Activated naive CD8-positive, alpha-beta T cell treated with anti-CD3 and anti-CD28 coated beads for 36 hours (primary cell): ENCODE measurements at regions not wholly inside any gene's neighbourhood (a gene's known extent, or its start where the extent isn't known, plus 50 kb on each side); places are given as distances from the start of the nearest gene placed in this dataset.
"Not testable (repeated sequence)": the region's sequence is repeated elsewhere in the genome, so short reads cannot be mapped to it uniquely, and the experiment has no call there.

ENCODE experiments used
- DNase-seq: peaks from one replicate; pipeline ENCODE4 v3.0.0; 2021
- H3K27ac Mint-ChIP-seq: one replicate; pipeline ENCODE4 v1.8.0; 2022; ENCODE audit warnings: mild to moderate bottlenecking, moderate library complexity, mixed read lengths
- H3K27me3 Mint-ChIP-seq: one replicate; pipeline ENCODE4 v1.8.0; 2022; ENCODE audit warnings: mild to moderate bottlenecking, mixed read lengths
- H3K36me3 Mint-ChIP-seq: one replicate; pipeline ENCODE4 v1.8.0; 2021; ENCODE audit warnings: mild to moderate bottlenecking, mixed read lengths
- H3K4me1 Mint-ChIP-seq: one replicate; pipeline ENCODE4 v1.8.0; 2021; ENCODE audit warnings: mixed read lengths
- H3K4me3 Mint-ChIP-seq: one replicate; pipeline ENCODE4 v1.8.0; 2022; ENCODE audit warnings: mild to moderate bottlenecking, moderate library complexity, mixed read lengths
- H3K9me3 Mint-ChIP-seq: one replicate; pipeline ENCODE4 v1.8.0; 2022; ENCODE audit warnings: mixed read lengths

- Mint-ChIP-seq H3K27ac (no peak overlapping the region), H3K4me1 (no peaks in the 10 kb centered on the region), H3K27me3 (no peaks in the 10 kb centered on the region), H3K4me3 (no peak overlapping the region), H3K9me3 (peaks cover 1% of the 10 kb centered on the region), H3K36me3 (no peaks in the 10 kb centered on the region)
- no peak for DNase-seq
Measured at GRCh38 chr1:81192647-81193642, 607.8 kb upstream of the ADGRL2 start.

GRCh38 chr1:81190003-81190402 lies 610.7 kb upstream of the ADGRL2 start:
- DNase-seq: no peak
- no peak overlapping the region for H3K4me3 Mint-ChIP-seq
- no peaks in the 10 kb centered on the region for H3K4me1 Mint-ChIP-seq
- no peaks in the 10 kb centered on the region for H3K36me3 Mint-ChIP-seq
- H3K27me3 Mint-ChIP-seq: no peaks in the 10 kb centered on the region
- no peaks in the 10 kb centered on the region for H3K9me3 Mint-ChIP-seq
- no peak overlapping the region for H3K27ac Mint-ChIP-seq

GRCh38 chr1:81187635-81188034 lies 613.1 kb upstream of the ADGRL2 start:
- Mint-ChIP-seq H3K4me1 (no peaks in the 10 kb centered on the region), H3K9me3 (peaks cover 2% of the 10 kb centered on the region), H3K27me3 (no peaks in the 10 kb centered on the region), H3K4me3 (no peak overlapping the region), H3K36me3 (no peaks in the 10 kb centered on the region), H3K27ac (no peak overlapping the region)
- DNase-seq: no peak

GRCh38 chr1:81186261-81186660 lies 614.5 kb upstream of the ADGRL2 start:
- H3K36me3 Mint-ChIP-seq: no peaks in the 10 kb centered on the region
- H3K27me3 Mint-ChIP-seq: no peaks in the 10 kb centered on the region
- H3K27ac Mint-ChIP-seq: no peak overlapping the region
- H3K4me1 Mint-ChIP-seq: no peaks in the 10 kb centered on the region
- H3K4me3 Mint-ChIP-seq: no peak overlapping the region
- H3K9me3 Mint-ChIP-seq: peaks cover 4% of the 10 kb centered on the region
- DNase-seq: no peak

GRCh38 chr1:81183553-81183952 lies 617.2 kb upstream of the ADGRL2 start:
- DNase-seq: no peak
- Mint-ChIP-seq H3K36me3 (no peaks in the 10 kb centered on the region), H3K9me3 (peaks cover 4% of the 10 kb centered on the region), H3K4me3 (no peak overlapping the region), H3K4me1 (no peaks in the 10 kb centered on the region), H3K27ac (no peak overlapping the region), H3K27me3 (no peaks in the 10 kb centered on the region)

GRCh38 chr1:81183051-81183450 lies 617.7 kb upstream of the ADGRL2 start:
- no peak for DNase-seq
- Mint-ChIP-seq H3K27ac (no peak overlapping the region), H3K4me3 (no peak overlapping the region), H3K9me3 (peaks cover 4% of the 10 kb centered on the region), H3K27me3 (no peaks in the 10 kb centered on the region), H3K36me3 (no peaks in the 10 kb centered on the region), H3K4me1 (no peaks in the 10 kb centered on the region)

GRCh38 chr1:81179242-81179641 lies 621.5 kb upstream of the ADGRL2 start:
- peaks cover 8% of the 10 kb centered on the region for H3K9me3 Mint-ChIP-seq
- no peak overlapping the region for H3K27ac Mint-ChIP-seq
- no peaks in the 10 kb centered on the region for H3K4me1 Mint-ChIP-seq
- no peak overlapping the region for H3K4me3 Mint-ChIP-seq
- H3K36me3 Mint-ChIP-seq: no peaks in the 10 kb centered on the region
- H3K27me3 Mint-ChIP-seq: no peaks in the 10 kb centered on the region
- DNase-seq: no peak

- H3K4me3 Mint-ChIP-seq, H3K27me3 Mint-ChIP-seq, DNase-seq, H3K36me3 Mint-ChIP-seq, H3K4me1 Mint-ChIP-seq, H3K27ac Mint-ChIP-seq: not testable (repeated sequence)
- peaks cover 10% of the 10 kb centered on the region for H3K9me3 Mint-ChIP-seq
Measured at GRCh38 chr1:81178431-81179093, 622.2 kb upstream of the ADGRL2 start.

- no peak overlapping the region for H3K27ac Mint-ChIP-seq
- H3K9me3 Mint-ChIP-seq: peaks cover 18% of the 10 kb centered on the region
- DNase-seq: no peak
- no peaks in the 10 kb centered on the region for H3K36me3 Mint-ChIP-seq
- no peaks in the 10 kb centered on the region for H3K4me1 Mint-ChIP-seq
- no peak overlapping the region for H3K4me3 Mint-ChIP-seq
- no peaks in the 10 kb centered on the region for H3K27me3 Mint-ChIP-seq
Measured at GRCh38 chr1:81174811-81175476, 625.8 kb upstream of the ADGRL2 start.

GRCh38 chr1:81174052-81174451 lies 626.7 kb upstream of the ADGRL2 start:
- Mint-ChIP-seq H3K4me3 (no peak overlapping the region), H3K27ac (no peak overlapping the region), H3K36me3 (no peaks in the 10 kb centered on the region), H3K9me3 (peaks cover 18% of the 10 kb centered on the region), H3K27me3 (no peaks in the 10 kb centered on the region), H3K4me1 (no peaks in the 10 kb centered on the region)
- DNase-seq: no peak

GRCh38 chr1:81172483-81172882 lies 628.3 kb upstream of the ADGRL2 start:
- no peaks in the 10 kb centered on the region for H3K36me3 Mint-ChIP-seq
- H3K4me3 Mint-ChIP-seq: no peak overlapping the region
- DNase-seq: no peak
- H3K27me3 Mint-ChIP-seq: no peaks in the 10 kb centered on the region
- peaks cover 17% of the 10 kb centered on the region for H3K9me3 Mint-ChIP-seq
- H3K4me1 Mint-ChIP-seq: no peaks in the 10 kb centered on the region
- no peak overlapping the region for H3K27ac Mint-ChIP-seq

- Mint-ChIP-seq H3K9me3 (peaks cover 17% of the 10 kb centered on the region), H3K4me1 (no peaks in the 10 kb centered on the region), H3K27me3 (no peaks in the 10 kb centered on the region), H3K27ac (no peak overlapping the region), H3K4me3 (no peak overlapping the region), H3K36me3 (no peaks in the 10 kb centered on the region)
- no peak for DNase-seq
Measured at GRCh38 chr1:81170721-81171120, 630.0 kb upstream of the ADGRL2 start.

GRCh38 chr1:81165963-81166362 lies 634.8 kb upstream of the ADGRL2 start:
- H3K27ac Mint-ChIP-seq: no peak overlapping the region
- H3K4me1 Mint-ChIP-seq: no peaks in the 10 kb centered on the region
- H3K36me3 Mint-ChIP-seq: no peaks in the 10 kb centered on the region
- peaks cover 10% of the 10 kb centered on the region for H3K9me3 Mint-ChIP-seq
- H3K27me3 Mint-ChIP-seq: no peaks in the 10 kb centered on the region
- no peak overlapping the region for H3K4me3 Mint-ChIP-seq
- no peak for DNase-seq

- no peaks in the 10 kb centered on the region for H3K36me3 Mint-ChIP-seq
- DNase-seq: no peak
- no peak overlapping the region for H3K4me3 Mint-ChIP-seq
- H3K4me1 Mint-ChIP-seq: no peaks in the 10 kb centered on the region
- H3K27ac Mint-ChIP-seq: no peak overlapping the region
- peaks cover 5% of the 10 kb centered on the region for H3K9me3 Mint-ChIP-seq
- H3K27me3 Mint-ChIP-seq: no peaks in the 10 kb centered on the region
Measured at GRCh38 chr1:81160696-81161095, 640.0 kb upstream of the ADGRL2 start.

- no peak overlapping the region for H3K27ac Mint-ChIP-seq
- no peaks in the 10 kb centered on the region for H3K4me1 Mint-ChIP-seq
- H3K27me3 Mint-ChIP-seq: no peaks in the 10 kb centered on the region
- no peak for DNase-seq
- no peak overlapping the region for H3K4me3 Mint-ChIP-seq
- H3K9me3 Mint-ChIP-seq: no peaks in the 10 kb centered on the region
- H3K36me3 Mint-ChIP-seq: no peaks in the 10 kb centered on the region
Measured at GRCh38 chr1:81158592-81158991, 642.1 kb upstream of the ADGRL2 start.
